ENCODE measurements at regions not wholly inside any gene's neighbourhood (a gene's known extent, or its start where the extent isn't known, plus 50 kb on each side); places are given as distances from the start of the nearest gene placed in this dataset.

- TF ChIP-seq ESRRG (CRISPR knock-in tag; IDR thresholded peaks at IDR 0.05) (no peak), PATZ1 (CRISPR knock-in tag; IDR thresholded peaks at IDR 0.05; ENCODE audit: borderline replicate concordance) (no peak), TCF4 (CRISPR knock-in tag; IDR thresholded peaks at IDR 0.05; ENCODE audit: borderline replicate concordance) (peak; percentile 81; the same call in 1 of the 2 replicates), ZFP3 (CRISPR knock-in tag; IDR thresholded peaks at IDR 0.05) (no peak), TSHZ2 (CRISPR knock-in tag; IDR thresholded peaks at IDR 0.05) (peak; percentile 73), PPARA (CRISPR knock-in tag; IDR thresholded peaks at IDR 0.05; ENCODE audit: borderline replicate concordance) (no peak), CSDC2 (CRISPR knock-in tag; IDR thresholded peaks at IDR 0.05) (no peak)
Measured at GRCh38 chr19:34837262-34837661, 64.2 kb upstream of the ZNF599 start.

GRCh38 chr19:34835631-34836351 is 62.8 kb upstream of the ZNF599 start:
- ATAC-seq = no peak
- TF ChIP-seq TOX (CRISPR knock-in tag; IDR thresholded peaks at IDR 0.05; ENCODE audit: borderline replicate concordance) = no peak
- TF ChIP-seq SNAI2 (CRISPR knock-in tag; IDR thresholded peaks at IDR 0.05) = no peak
- no peak for TF ChIP-seq ZNF70 (CRISPR knock-in tag; IDR thresholded peaks at IDR 0.05)

More at GRCh38 chr19:34837262-34837661, 64.2 kb upstream of the ZNF599 start:
- ATAC-seq = no peak; the same call in 2 of the 3 replicates

GRCh38 chr19:34834472-34835061 is 61.6 kb upstream of the ZNF599 start:
- no peak for ATAC-seq
- TF ChIP-seq CSDC2 (CRISPR knock-in tag; IDR thresholded peaks at IDR 0.05) = no peak
- TF ChIP-seq RARB (CRISPR knock-in tag; IDR thresholded peaks at IDR 0.05) = no peak
- no peak for TF ChIP-seq GLIS3 (CRISPR knock-in tag; IDR thresholded peaks at IDR 0.05)
- no peak for TF ChIP-seq CREB5 (CRISPR knock-in tag; IDR thresholded peaks at IDR 0.05; ENCODE audit: low read depth)
- TF ChIP-seq TOX (CRISPR knock-in tag; IDR thresholded peaks at IDR 0.05; ENCODE audit: borderline replicate concordance) = no peak
- no peak for TF ChIP-seq ARNTL (CRISPR knock-in tag; IDR thresholded peaks at IDR 0.05; ENCODE audit: borderline replicate concordance, low read depth)
- TF ChIP-seq ZNF565 (CRISPR knock-in tag; conservative IDR thresholded peaks at IDR 0.05; ENCODE audit: low read depth) = no peak
- TF ChIP-seq ZNF70 (CRISPR knock-in tag; IDR thresholded peaks at IDR 0.05) = no peak
- TF ChIP-seq OSR1 (CRISPR knock-in tag; IDR thresholded peaks at IDR 0.05) = no peak
- TF ChIP-seq ZFP3 (CRISPR knock-in tag; IDR thresholded peaks at IDR 0.05) = no peak
- TF ChIP-seq ZFP30 (CRISPR knock-in tag; IDR thresholded peaks at IDR 0.05) = no peak
- TF ChIP-seq ISL1 (CRISPR knock-in tag; IDR thresholded peaks at IDR 0.05) = no peak
- TF ChIP-seq TCF4 (CRISPR knock-in tag; IDR thresholded peaks at IDR 0.05; ENCODE audit: borderline replicate concordance) = no peak
- TF ChIP-seq ZC3H10 (CRISPR knock-in tag; IDR thresholded peaks at IDR 0.05) = no peak

GRCh38 chr19:34832581-34833112 is 59.6 kb upstream of the ZNF599 start:
- TF ChIP-seq ZFP3 (CRISPR knock-in tag; IDR thresholded peaks at IDR 0.05) = no peak
- no peak for TF ChIP-seq SNAI2 (CRISPR knock-in tag; IDR thresholded peaks at IDR 0.05)
- TF ChIP-seq CREB5 (CRISPR knock-in tag; IDR thresholded peaks at IDR 0.05; ENCODE audit: low read depth) = no peak
- TF ChIP-seq ZC3H10 (CRISPR knock-in tag; IDR thresholded peaks at IDR 0.05) = no peak
- no peak for TF ChIP-seq CSDC2 (CRISPR knock-in tag; IDR thresholded peaks at IDR 0.05)
- TF ChIP-seq ARNTL (CRISPR knock-in tag; IDR thresholded peaks at IDR 0.05; ENCODE audit: borderline replicate concordance, low read depth) = no peak
- TF ChIP-seq TOX (CRISPR knock-in tag; IDR thresholded peaks at IDR 0.05; ENCODE audit: borderline replicate concordance) = no peak
- TF ChIP-seq TSHZ2 (CRISPR knock-in tag; IDR thresholded peaks at IDR 0.05) = no peak
- no peak for TF ChIP-seq ZFP30 (CRISPR knock-in tag; IDR thresholded peaks at IDR 0.05)
- no peak for TF ChIP-seq POU6F1 (CRISPR knock-in tag; IDR thresholded peaks at IDR 0.05; ENCODE audit: borderline replicate concordance, low read depth)
- TF ChIP-seq RARB (CRISPR knock-in tag; IDR thresholded peaks at IDR 0.05) = no peak
- TF ChIP-seq ESRRG (CRISPR knock-in tag; IDR thresholded peaks at IDR 0.05) = no peak
- no peak for TF ChIP-seq PPARA (CRISPR knock-in tag; IDR thresholded peaks at IDR 0.05; ENCODE audit: borderline replicate concordance)
- TF ChIP-seq TCF4 (CRISPR knock-in tag; IDR thresholded peaks at IDR 0.05; ENCODE audit: borderline replicate concordance) = no peak
- TF ChIP-seq ZNF565 (CRISPR knock-in tag; conservative IDR thresholded peaks at IDR 0.05; ENCODE audit: low read depth) = no peak
- no peak for ATAC-seq

All from SK-N-SH treated with all-trans-retinoic acid at 6 μM for 48 hours (cell line).